Loucy (cell line): ENCODE measurements at regions not wholly inside any gene's neighbourhood (a gene's known extent, or its start where the extent isn't known, plus 50 kb on each side); places are given as distances from the start of the nearest gene placed in this dataset.

Source experiments
- EZH2phosphoT487 ChIP-seq: fragments of 200-600 bp; IDR thresholded peaks from 2 replicates; pipeline ENCODE4 v1.6.1; 2018; ENCODE audit warnings: antibody characterized with exemption, mild to moderate bottlenecking, moderate library complexity, borderline replicate concordance
- TF ChIP-seq, protein P1 (sequence below): fragments of 200-600 bp; sonication (generic); conservative IDR thresholded peaks from 2 replicates; pipeline ENCODE4 v1.5.1; 2014; ENCODE audit warnings: mild to moderate bottlenecking, antibody characterized with exemption, low read length

DNA sequence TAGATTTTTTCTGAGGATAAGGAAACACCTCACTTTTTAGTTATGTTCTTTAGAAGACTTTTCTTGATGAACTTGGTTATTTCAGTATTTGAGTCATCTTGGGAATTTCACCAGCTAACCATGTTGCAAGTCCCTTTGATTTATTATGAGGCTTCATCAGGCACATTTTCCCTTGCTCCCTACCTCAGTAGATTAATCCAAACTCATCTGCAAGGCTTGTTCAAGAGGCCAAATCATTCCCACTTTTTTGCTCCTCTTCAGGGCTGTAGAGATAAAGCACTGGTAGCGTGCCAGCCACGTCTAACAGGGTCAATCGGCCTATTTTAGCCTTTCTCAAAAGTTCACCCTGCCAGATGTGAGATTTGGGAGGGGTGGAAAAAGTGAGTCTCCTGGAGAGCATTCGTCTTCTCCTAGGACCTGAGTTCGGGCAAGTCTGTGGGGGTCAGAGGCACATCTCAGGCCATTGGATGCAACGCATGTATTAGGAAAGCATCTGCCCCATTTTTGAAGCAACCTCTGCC, 120.3 kb downstream of the RDH14 start:
- TF ChIP-seq, protein P1, sequence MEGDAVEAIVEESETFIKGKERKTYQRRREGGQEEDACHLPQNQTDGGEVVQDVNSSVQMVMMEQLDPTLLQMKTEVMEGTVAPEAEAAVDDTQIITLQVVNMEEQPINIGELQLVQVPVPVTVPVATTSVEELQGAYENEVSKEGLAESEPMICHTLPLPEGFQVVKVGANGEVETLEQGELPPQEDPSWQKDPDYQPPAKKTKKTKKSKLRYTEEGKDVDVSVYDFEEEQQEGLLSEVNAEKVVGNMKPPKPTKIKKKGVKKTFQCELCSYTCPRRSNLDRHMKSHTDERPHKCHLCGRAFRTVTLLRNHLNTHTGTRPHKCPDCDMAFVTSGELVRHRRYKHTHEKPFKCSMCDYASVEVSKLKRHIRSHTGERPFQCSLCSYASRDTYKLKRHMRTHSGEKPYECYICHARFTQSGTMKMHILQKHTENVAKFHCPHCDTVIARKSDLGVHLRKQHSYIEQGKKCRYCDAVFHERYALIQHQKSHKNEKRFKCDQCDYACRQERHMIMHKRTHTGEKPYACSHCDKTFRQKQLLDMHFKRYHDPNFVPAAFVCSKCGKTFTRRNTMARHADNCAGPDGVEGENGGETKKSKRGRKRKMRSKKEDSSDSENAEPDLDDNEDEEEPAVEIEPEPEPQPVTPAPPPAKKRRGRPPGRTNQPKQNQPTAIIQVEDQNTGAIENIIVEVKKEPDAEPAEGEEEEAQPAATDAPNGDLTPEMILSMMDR, result no peak
- no peak for TF ChIP-seq EZH2phosphoT487
